Stimulated activated CD8-positive, alpha-beta memory T cell treated with anti-CD3 and anti-CD28 coated beads, Interleukin-12 subunit alpha, Interleukin-12 subunit beta, amount 100 ng/mL, for 24 hours (primary cell): ENCODE measurements at regions not wholly inside any gene's neighbourhood (a gene's known extent, or its start where the extent isn't known, plus 50 kb on each side); places are given as distances from the start of the nearest gene placed in this dataset.

Experiments used
- DNase-seq: peaks from one replicate; pipeline ENCODE4 v3.0.0-alpha.2; 2020; ENCODE audit errors: extremely low read depth

GRCh38 chr3:110093812-110094401 lies 756.6 kb upstream of the DPPA4 start:
- DNase-seq = no peak

GRCh38 chr3:110099711-110100110 lies 762.4 kb upstream of the DPPA4 start:
- DNase-seq = no peak

- no peak for DNase-seq
These were observed 764.0 kb upstream of the DPPA4 start for GRCh38 chr3:110101361-110101760.

- no peak for DNase-seq
These were observed 769.5 kb upstream of the DPPA4 start for GRCh38 chr3:110106805-110107204.

- no peak for DNase-seq
These were observed 786.6 kb upstream of the DPPA4 start for GRCh38 chr3:110123946-110124345.

- no peak for DNase-seq
These were observed 788.7 kb upstream of the DPPA4 start for GRCh38 chr3:110126065-110126464.

DNA sequence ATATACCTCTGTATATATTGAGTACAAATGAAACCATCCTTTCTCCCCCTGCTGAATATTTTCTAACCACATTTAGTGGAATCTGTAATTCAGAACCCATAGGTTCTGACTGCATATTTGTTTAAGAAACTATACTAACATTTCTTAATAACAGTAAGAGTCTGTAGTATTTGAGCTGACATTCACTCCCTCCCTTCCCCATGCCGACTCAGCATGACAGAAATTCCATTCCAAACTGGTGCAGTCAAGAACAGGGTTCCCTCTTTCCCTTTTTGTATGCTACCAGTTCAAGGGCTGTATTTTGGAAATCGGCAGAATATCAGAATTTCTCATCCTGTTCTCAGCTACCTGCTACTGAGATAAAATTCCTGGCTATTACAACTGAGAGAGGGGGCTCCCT lies 796.6 kb upstream of the DPPA4 start:
- no peak for DNase-seq

- DNase-seq = no peak
These were observed 801.7 kb upstream of the DPPA4 start for GRCh38 chr3:110139048-110139447.

GRCh38 chr3:110139821-110140220 lies 802.5 kb upstream of the DPPA4 start:
- no peak for DNase-seq

- DNase-seq = no peak
These were observed 812.4 kb upstream of the DPPA4 start for GRCh38 chr3:110149763-110150162.

GRCh38 chr3:110157221-110157620 lies 819.9 kb upstream of the DPPA4 start:
- no peak for DNase-seq

GRCh38 chr3:110164632-110165369 lies 827.5 kb upstream of the DPPA4 start:
- DNase-seq = no peak

- no peak for DNase-seq
These were observed 828.0 kb upstream of the DPPA4 start for GRCh38 chr3:110165370-110165743.

- DNase-seq = no peak
These were observed 828.4 kb upstream of the DPPA4 start for GRCh38 chr3:110165753-110166152.

- DNase-seq = no peak
These were observed 829.4 kb upstream of the DPPA4 start for GRCh38 chr3:110166791-110167190.

GRCh38 chr3:110174908-110175307 lies 837.6 kb upstream of the DPPA4 start:
- no peak for DNase-seq

DNA sequence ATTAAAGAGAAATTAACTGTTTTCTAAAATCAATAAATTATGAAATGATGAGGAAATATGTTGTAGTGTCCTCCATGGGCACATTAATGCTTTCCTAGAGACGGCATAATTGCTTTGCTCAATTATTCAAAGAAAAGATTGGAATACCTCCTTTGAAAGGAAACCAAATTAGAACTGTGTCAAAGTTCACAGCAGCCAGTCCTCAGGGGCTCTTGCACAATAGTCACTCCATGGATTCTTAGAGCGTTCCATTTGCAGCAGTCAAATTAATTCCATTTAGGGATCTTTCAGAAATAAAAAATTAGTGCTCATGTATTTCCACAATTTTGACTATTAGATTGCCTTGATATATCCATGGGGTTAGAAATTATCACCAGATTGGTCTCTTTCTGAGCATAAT lies 841.6 kb upstream of the DPPA4 start:
- DNase-seq = no peak

DNA sequence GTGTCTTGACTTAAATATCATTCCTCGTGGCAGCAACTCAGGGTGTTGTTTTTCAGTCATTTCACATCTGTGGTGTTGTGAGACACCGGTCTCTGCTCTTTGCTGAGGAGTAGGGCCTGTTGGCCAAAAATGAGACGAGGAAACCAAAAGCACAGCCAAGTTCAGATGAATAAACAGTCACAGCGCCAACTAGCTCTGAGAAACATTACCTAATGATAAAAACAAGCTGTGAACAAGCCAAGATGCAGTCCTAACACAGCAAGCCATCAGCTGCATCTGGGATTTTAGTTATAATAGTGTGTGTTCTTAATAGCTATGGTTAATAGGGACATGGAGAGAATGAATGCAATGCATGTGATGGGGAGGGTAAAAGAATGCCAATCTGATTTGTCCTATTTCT lies 843.4 kb upstream of the DPPA4 start:
- no peak for DNase-seq

DNA sequence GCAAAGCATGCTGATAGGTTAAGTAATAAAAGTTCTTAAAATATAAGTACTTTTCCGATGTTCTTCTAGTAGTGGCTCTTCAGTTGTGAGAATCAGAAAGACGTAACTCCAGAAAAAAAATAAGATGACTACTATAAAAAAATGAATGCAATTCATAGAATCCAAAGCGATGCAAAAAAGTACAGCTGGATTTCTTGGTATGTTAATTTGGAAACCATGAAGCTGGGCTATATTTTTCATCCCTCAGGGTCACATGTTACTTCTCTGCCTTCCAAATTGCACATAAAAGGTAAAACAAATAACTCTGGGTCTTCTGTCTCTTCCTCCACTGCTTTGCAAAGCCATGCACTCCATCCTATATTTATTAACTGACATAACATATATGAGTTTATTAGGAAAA lies 843.9 kb upstream of the DPPA4 start:
- no peak for DNase-seq

DNA sequence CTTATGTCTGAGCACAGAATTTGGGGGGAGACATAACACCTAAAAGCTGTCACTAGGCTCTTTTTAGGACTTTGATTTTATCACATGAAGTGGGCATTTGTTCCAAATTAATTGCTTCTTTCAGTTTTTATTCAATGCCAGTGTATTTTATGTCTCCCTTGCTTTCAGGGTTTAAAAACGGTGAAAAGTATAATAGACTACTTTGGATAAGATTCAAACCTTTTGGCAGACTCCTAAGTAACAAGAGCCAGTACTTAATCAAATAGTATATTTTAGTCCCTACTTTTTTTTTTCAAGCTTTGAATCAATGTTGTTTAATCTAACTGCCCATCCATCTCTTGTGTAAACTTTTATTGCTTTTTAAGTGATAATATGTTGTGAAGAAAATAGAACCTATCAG lies 847.2 kb upstream of the DPPA4 start:
- no peak for DNase-seq

- DNase-seq = no peak
These were observed 855.7 kb upstream of the DPPA4 start for GRCh38 chr3:110193074-110193473.

DNA sequence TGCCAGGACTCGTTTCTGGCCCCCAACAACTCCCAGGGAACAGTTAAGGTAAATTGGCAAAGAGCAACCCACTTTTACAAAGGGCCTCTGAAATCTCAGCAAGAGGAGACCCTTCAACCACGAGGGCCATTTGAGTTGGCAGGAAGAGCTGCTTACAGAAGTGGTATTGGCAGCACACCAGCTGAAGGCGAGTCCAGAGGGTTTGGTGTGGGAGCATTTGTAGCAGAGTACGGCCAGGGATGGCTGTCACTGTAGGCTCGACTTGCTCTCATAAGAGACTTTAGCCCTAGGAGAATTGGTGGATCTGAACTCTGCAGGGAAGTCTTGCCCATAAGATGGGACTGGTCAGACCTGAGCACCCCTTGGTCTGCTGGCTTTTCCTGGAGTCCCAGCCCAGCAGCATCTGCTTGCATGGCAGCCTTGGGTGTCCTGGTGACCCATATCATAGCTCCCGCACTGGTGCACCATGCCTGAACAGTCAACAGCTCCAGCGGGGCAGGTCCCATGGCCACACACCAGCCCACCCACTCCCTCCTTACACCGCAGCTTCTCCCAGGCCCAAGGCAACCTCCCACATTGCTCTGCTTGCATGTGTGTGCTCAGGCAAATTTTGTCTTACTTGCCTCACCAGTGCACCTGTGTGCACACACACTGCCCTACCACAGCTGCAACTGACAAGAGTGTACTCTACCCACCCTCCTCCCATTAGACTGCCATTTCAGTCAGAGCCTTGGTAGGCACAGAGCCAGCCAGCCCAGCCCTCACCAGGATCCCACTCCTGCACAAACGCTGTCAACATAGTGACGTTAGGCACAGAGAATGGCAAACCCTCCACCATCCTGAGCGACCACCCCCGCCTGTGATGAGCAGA lies 861.6 kb upstream of the DPPA4 start:
- no peak for DNase-seq

DNA sequence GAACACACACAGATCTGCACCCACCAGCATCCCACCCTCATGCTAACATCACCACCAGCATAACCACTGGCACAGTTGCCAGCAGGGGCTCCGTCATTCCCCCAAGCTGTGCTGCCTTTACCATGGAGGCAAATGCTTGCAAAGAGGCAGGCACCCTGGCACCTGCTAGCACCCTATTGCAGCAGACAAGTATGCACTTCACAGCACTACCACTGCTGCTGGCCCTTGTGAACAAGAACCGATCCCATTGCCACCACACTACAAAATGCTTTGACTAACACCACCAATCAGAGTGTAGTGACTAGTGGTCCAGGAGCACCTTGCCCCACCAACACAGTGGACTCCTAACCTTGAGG lies 862.2 kb upstream of the DPPA4 start:
- no peak for DNase-seq
